ENCODE measurements at regions not wholly inside any gene's neighbourhood (a gene's known extent, or its start where the extent isn't known, plus 50 kb on each side); places are given as distances from the start of the nearest gene placed in this dataset.

DNA sequence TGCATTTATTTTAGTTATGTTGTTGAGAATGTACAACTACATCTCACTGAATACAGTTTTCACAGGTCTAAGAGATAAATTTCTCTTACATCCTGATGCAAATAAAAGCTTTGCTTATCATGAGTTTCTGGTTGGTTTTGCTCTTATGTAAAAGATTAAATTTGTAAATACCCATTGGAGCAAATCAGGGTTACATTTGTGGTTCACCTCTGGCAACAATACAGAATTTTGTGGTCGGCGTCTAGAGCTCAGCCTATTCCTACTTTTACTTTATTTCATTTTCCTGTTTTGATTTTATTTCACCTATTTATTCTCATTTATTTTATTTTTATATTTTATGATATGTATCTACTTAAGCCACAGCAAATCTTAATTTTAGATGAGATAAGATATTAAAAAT lies 271.9 kb upstream of the MARCKS start:
- Histone ChIP-seq H3K9me3 (ENCODE audit: low read depth) (no peaks in the 10 kb centered on the region), H3K4me1 (ENCODE audit: low read depth) (peaks cover 22% of the 10 kb centered on the region), H3K4me3 (no peak overlapping the region), H3K27me3 (peaks cover 10% of the 10 kb centered on the region), H3K27ac (no peak overlapping the region), H3K36me3 (no peaks in the 10 kb centered on the region)
- peak in 1 of 2 donors; percentile 48 for DNase-seq (ENCODE audit: low read depth in 1 of 2, low spot score in 1 of 2)
- TF ChIP-seq, protein P1, sequence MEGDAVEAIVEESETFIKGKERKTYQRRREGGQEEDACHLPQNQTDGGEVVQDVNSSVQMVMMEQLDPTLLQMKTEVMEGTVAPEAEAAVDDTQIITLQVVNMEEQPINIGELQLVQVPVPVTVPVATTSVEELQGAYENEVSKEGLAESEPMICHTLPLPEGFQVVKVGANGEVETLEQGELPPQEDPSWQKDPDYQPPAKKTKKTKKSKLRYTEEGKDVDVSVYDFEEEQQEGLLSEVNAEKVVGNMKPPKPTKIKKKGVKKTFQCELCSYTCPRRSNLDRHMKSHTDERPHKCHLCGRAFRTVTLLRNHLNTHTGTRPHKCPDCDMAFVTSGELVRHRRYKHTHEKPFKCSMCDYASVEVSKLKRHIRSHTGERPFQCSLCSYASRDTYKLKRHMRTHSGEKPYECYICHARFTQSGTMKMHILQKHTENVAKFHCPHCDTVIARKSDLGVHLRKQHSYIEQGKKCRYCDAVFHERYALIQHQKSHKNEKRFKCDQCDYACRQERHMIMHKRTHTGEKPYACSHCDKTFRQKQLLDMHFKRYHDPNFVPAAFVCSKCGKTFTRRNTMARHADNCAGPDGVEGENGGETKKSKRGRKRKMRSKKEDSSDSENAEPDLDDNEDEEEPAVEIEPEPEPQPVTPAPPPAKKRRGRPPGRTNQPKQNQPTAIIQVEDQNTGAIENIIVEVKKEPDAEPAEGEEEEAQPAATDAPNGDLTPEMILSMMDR (IDR thresholded peaks at IDR 0.05; ENCODE audit: low read depth, low read length): no peak

DNA sequence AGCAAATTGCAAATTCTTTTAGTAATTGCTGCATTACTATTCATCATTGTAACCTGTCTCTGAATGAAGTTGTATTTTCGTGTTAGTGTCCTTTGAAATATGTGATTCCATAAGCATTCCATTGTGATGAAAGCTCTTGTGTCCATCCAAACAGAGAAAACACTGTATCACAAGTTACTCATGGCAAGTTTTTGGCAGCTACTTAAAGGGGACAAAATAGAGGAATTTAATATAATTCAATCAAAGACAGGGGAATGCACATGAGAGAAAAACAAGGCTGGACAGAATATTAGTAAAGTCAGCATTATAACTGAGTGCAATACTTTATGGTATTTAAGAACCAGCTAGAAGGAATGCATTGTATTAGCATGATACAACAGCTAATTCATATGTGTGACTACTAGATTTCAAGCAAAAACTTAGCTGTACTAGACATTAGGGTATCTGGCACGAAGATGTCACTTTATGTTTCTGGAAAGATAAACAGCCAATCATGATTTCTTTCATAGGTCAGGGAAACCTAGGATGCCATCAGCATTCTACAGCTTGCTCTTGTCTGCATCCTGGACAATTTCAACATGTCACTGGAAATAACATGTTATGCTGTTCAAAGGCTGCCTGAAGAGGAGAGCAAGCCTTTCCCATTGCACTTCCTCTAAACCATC lies 270.6 kb upstream of the MARCKS start:
- Histone ChIP-seq H3K27me3 (peaks cover 7% of the 10 kb centered on the region), H3K4me1 (ENCODE audit: low read depth) (peaks cover 22% of the 10 kb centered on the region), H3K36me3 (no peaks in the 10 kb centered on the region), H3K9me3 (ENCODE audit: low read depth) (no peaks in the 10 kb centered on the region), H3K27ac (peak overlapping the region; percentile 70), H3K4me3 (no peak overlapping the region)
- peak; percentile 18 to 33 for DNase-seq (ENCODE audit: low read depth in 1 of 2, low spot score in 1 of 2)
- TF ChIP-seq, protein P1 (IDR thresholded peaks at IDR 0.05; ENCODE audit: low read depth, low read length): no peak

DNA sequence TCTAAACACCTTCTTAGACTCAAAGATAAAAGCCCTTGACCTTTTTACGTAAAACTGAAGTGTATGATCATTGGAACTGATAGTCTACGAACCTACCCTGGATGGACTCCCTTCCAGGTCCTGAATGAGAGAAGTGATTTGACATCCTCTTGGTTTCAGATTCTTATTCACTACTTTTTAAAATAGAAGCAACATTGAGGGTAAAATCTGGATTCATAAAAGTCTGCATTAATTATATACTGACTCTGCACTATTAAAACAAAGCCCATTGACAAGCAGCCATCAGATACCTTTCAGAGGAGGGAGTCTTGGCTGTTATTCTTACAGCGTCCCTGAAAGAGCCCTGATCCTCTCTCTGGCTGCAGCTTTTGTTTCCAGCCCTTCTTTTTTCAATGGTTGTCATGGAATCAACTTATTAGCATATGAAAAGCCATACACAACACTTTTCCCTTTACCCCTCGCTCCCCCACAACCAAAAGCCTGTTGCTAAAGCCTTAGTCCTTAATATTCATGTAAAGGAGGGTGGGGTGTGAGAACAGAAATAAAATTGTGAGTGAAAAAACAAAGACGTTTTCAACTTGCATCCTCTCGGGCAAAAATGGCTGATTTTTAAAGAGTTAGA lies 270.0 kb upstream of the MARCKS start:
- Histone ChIP-seq H3K36me3 (no peaks in the 10 kb centered on the region), H3K27me3 (peaks cover 3% of the 10 kb centered on the region), H3K27ac (peak overlapping the region; percentile 70), H3K4me3 (peak overlapping the region; percentile 0), H3K4me1 (ENCODE audit: low read depth) (peaks cover 27% of the 10 kb centered on the region), H3K9me3 (ENCODE audit: low read depth) (no peaks in the 10 kb centered on the region)
- DNase-seq (ENCODE audit: low read depth in 1 of 2, low spot score in 1 of 2): peak in 1 of 2 donors; percentile 75
- TF ChIP-seq, protein P1 (IDR thresholded peaks at IDR 0.05; ENCODE audit: low read depth, low read length): no peak

DNA sequence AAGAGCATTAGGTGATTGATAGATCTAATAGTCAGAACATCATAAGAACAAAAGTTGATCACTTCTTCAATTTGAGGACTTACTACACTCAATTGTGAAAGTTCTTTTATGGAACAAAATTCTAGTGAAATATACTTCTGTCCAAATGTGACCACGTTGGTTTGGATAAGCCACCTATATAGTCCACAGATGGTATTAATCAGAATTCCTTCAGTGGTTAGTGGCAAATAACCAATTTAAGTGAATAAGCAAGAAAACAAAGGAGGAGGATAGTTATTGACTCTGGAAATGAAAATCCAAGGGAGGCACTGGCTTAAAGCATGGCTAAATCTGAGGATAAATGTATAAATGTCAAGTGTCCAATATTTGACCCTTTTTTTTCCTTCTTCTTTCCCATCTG lies 268.5 kb upstream of the MARCKS start:
- Histone ChIP-seq H3K9me3 (ENCODE audit: low read depth) (no peaks in the 10 kb centered on the region), H3K27ac (no peak overlapping the region), H3K27me3 (no peaks in the 10 kb centered on the region), H3K4me3 (no peak overlapping the region), H3K4me1 (ENCODE audit: low read depth) (peaks cover 33% of the 10 kb centered on the region), H3K36me3 (no peaks in the 10 kb centered on the region)
- TF ChIP-seq, protein P1 (IDR thresholded peaks at IDR 0.05; ENCODE audit: low read depth, low read length): no peak
- no peak for DNase-seq (ENCODE audit: low read depth in 1 of 2, low spot score in 1 of 2)

DNA sequence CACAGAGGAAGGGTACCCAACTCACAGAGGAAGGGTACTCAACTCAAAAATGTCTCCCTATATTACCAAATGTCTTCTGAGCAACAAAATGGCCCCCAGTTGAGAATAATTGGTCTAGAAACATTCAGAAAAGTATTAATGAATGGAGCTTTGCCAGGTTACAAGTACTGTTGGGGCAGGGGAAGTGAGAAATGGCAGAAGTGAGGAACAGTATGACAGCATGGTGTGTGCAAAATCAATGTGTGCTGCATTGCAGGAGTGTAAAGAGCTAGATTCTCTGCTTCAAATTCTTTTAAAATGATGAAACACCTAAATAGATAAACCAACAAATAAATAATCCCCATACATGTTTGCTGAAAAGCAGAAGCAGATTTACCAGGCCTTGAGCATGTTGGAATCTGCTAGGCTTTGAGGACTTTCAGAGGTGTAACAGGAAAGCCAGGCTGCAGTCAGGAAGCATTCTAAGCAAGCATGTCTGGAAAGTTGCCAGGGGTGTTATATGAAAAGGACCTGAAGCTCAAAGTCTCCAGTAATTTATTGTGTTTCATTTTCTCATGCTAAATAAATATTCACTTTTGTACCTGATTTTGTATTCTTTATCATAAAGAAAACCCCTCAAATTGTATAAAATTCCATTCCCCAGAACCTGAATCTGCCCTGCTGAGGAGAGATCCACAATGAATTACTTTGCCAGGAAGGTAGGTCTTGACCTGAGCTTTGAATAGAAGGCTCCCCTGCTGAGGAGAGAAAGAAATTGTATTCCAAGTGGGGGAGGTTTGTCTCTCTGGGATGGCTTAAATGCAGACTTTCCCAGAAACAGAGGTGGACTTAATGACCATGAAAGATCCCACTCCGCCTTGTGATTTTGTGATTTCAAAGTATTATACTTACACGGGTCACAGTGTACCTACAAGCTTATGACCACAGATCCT lies 265.0 kb upstream of the MARCKS start:
- Histone ChIP-seq H3K4me1 (ENCODE audit: low read depth) (peaks cover 30% of the 10 kb centered on the region), H3K36me3 (no peaks in the 10 kb centered on the region), H3K4me3 (no peak overlapping the region), H3K27me3 (no peaks in the 10 kb centered on the region), H3K27ac (peak overlapping the region; percentile 2), H3K9me3 (ENCODE audit: low read depth) (no peaks in the 10 kb centered on the region)
- TF ChIP-seq, protein P1 (IDR thresholded peaks at IDR 0.05; ENCODE audit: low read depth, low read length): no peak
- DNase-seq (ENCODE audit: low read depth in 1 of 2, low spot score in 1 of 2): peak; percentile 65 to 78
